ENCODE measurements at regions not wholly inside any gene's neighbourhood (a gene's known extent, or its start where the extent isn't known, plus 50 kb on each side); places are given as distances from the start of the nearest gene placed in this dataset.
"Not testable (repeated sequence)": the region's sequence is repeated elsewhere in the genome, so short reads cannot be mapped to it uniquely, and the experiment has no call there.

- DNase-seq = no peak
Observed at GRCh38 chr10:2038036-2038435, 300.7 kb upstream of the ADARB2 start.

- no peak for DNase-seq
Observed at GRCh38 chr10:2037246-2037645, 299.9 kb upstream of the ADARB2 start.

GRCh38 chr10:2036209-2036608 lies 298.9 kb upstream of the ADARB2 start:
- no peak for DNase-seq

GRCh38 chr10:2030046-2030445 lies 292.7 kb upstream of the ADARB2 start:
- no peak for DNase-seq

- no peak for DNase-seq
Observed at GRCh38 chr10:2026936-2027335, 289.6 kb upstream of the ADARB2 start.

- not testable (repeated sequence) for DNase-seq
Observed at GRCh38 chr10:2024750-2025149, 287.4 kb upstream of the ADARB2 start.

- DNase-seq = no peak
Observed at GRCh38 chr10:2023687-2024086, 286.4 kb upstream of the ADARB2 start.

- DNase-seq = no peak
Observed at GRCh38 chr10:2022401-2022800, 285.1 kb upstream of the ADARB2 start.

GRCh38 chr10:2020836-2021235 lies 283.5 kb upstream of the ADARB2 start:
- no peak for DNase-seq

GRCh38 chr10:2019803-2020202 lies 282.5 kb upstream of the ADARB2 start:
- no peak for DNase-seq

- no peak for DNase-seq
Observed at GRCh38 chr10:2019281-2019680, 282.0 kb upstream of the ADARB2 start.

- DNase-seq = no peak
Observed at GRCh38 chr10:2014541-2014940, 277.2 kb upstream of the ADARB2 start.

- no peak for DNase-seq
Observed at GRCh38 chr10:2012209-2012608, 274.9 kb upstream of the ADARB2 start.

- DNase-seq = no peak
Observed at GRCh38 chr10:2011106-2011716, 273.9 kb upstream of the ADARB2 start.

- DNase-seq = no peak
Observed at GRCh38 chr10:2005546-2005945, 268.2 kb upstream of the ADARB2 start.

GRCh38 chr10:1992930-1993329 lies 255.6 kb upstream of the ADARB2 start:
- no peak for DNase-seq

- DNase-seq = no peak
Observed at GRCh38 chr10:1989090-1989489, 251.8 kb upstream of the ADARB2 start.

GRCh38 chr10:1981976-1982375 lies 244.7 kb upstream of the ADARB2 start:
- DNase-seq = no peak

GRCh38 chr10:1980459-1980858 lies 243.1 kb upstream of the ADARB2 start:
- DNase-seq = no peak

GRCh38 chr10:1978584-1978983 lies 241.3 kb upstream of the ADARB2 start:
- DNase-seq = no peak

- DNase-seq = no peak
Observed at GRCh38 chr10:1977461-1977860, 240.1 kb upstream of the ADARB2 start.

GRCh38 chr10:1972406-1972805 lies 235.1 kb upstream of the ADARB2 start:
- DNase-seq = no peak

- peak in 4 of 51 donors; percentile 3 to 11 (median 10) for DNase-seq
Observed at GRCh38 chr10:1968257-1969033, 231.1 kb upstream of the ADARB2 start.

Measured in hypothalamus (tissue), 51 donors.